HEK293 (cell line): ENCODE measurements at regions not wholly inside any gene's neighbourhood (a gene's known extent, or its start where the extent isn't known, plus 50 kb on each side); places are given as distances from the start of the nearest gene placed in this dataset.

ENCODE experiments used
- CTCF ChIA-PET: fragments of 350-600 bp; formaldehyde crosslinking; extraction: SDS; loops from one replicate; lab custom pipeline; 2021; ENCODE audit warnings: antibody characterized with exemption; lab: Yijun Ruan, JAX
- POLR2A ChIA-PET: fragments of 300-600 bp; formaldehyde crosslinking; extraction: SDS; loops from one replicate; lab custom pipeline; 2020; ENCODE audit warnings: antibody characterized with exemption, inconsistent platforms; lab: Yijun Ruan, JAX
- H3K27ac ChIP-seq: fragments of 200-500 bp; sonication (Bioruptor generic); 2 replicates; pipeline ENCODE4 v1.5.1; 2014; ENCODE audit warnings: low read depth, low read length, control low read depth, inconsistent platforms; ENCODE audit errors: extremely low read depth
- H3K36me3 ChIP-seq, 2 experiments: fragments of 200-500 bp in 1 of 2; sonication (Bioruptor generic) in 1 of 2; 1 replicate in 1 of 2; 2 replicates in 1 of 2; pipeline ENCODE4 v1.5.1; 2014 to 2017; ENCODE audit warnings: inconsistent platforms in 2 of 2, low read length in 2 of 2; ENCODE audit not compliant: control insufficient read depth in 2 of 2, insufficient read depth in 1 of 2
- H3K4me1 ChIP-seq: fragments of 200-500 bp; sonication (Bioruptor generic); 2 replicates; pipeline ENCODE4 v1.5.1; 2014; ENCODE audit warnings: mild to moderate bottlenecking, low read length, inconsistent platforms; ENCODE audit not compliant: control insufficient read depth, insufficient read depth
- H3K4me3 ChIP-seq: 2 replicates; pipeline ENCODE4 v1.5.1; 2011; ENCODE audit warnings: low read depth, mild to moderate bottlenecking, control low read depth, low read length, moderate library complexity
- H3K9me3 ChIP-seq: fragments of 200-500 bp; sonication (Bioruptor generic); 2 replicates; pipeline ENCODE4 v1.5.1; 2014; ENCODE audit warnings: low read depth, low read length, inconsistent platforms; ENCODE audit not compliant: control insufficient read depth, insufficient read depth
- HIC1 ChIP-seq: fragments of 450-650 bp; formaldehyde crosslinking; IDR thresholded peaks from 2 replicates; pipeline ENCODE4 v1.5.1; 2016; ENCODE audit warnings: missing biosample characterization, missing genetic modification characterization
- PRDM10 ChIP-seq: fragments of 450-650 bp; formaldehyde crosslinking; IDR thresholded peaks from 2 replicates; pipeline ENCODE4 v1.5.1; 2016; ENCODE audit warnings: missing biosample characterization, missing genetic modification characterization
- SP7 ChIP-seq: fragments of 450-650 bp; formaldehyde crosslinking; IDR thresholded peaks from 2 replicates; pipeline ENCODE4 v1.5.1; 2016; ENCODE audit warnings: missing biosample characterization, missing genetic modification characterization
- ZBTB11 ChIP-seq: fragments of 450-650 bp; formaldehyde crosslinking; conservative IDR thresholded peaks from 2 replicates; pipeline ENCODE4 v1.5.1; 2016; ENCODE audit warnings: low read depth, missing biosample characterization, missing genetic modification characterization
- ZNF140 ChIP-seq: fragments of 450-650 bp; formaldehyde crosslinking; IDR thresholded peaks from 2 replicates; pipeline ENCODE4 v1.5.1; 2016; ENCODE audit warnings: missing biosample characterization, missing genetic modification characterization
- ZNF174 ChIP-seq: fragments of 450-650 bp; formaldehyde crosslinking; IDR thresholded peaks from 2 replicates; pipeline ENCODE4 v1.5.0; 2017; ENCODE audit warnings: missing biosample characterization, mild to moderate bottlenecking, missing genetic modification characterization
- ZNF211 ChIP-seq: fragments of 450-650 bp; formaldehyde crosslinking; IDR thresholded peaks from 2 replicates; pipeline ENCODE4 v1.5.1; 2016; ENCODE audit warnings: low read depth, missing biosample characterization, missing genetic modification characterization
- ZNF239 ChIP-seq: fragments of 450-650 bp; formaldehyde crosslinking; IDR thresholded peaks from 2 replicates; pipeline ENCODE4 v1.5.1; 2016; ENCODE audit warnings: missing biosample characterization, missing genetic modification characterization
- ZNF341 ChIP-seq: fragments of 450-650 bp; formaldehyde crosslinking; IDR thresholded peaks from 2 replicates; pipeline ENCODE4; 2016; ENCODE audit warnings: low read depth, missing biosample characterization, missing genetic modification characterization
- ZNF426 ChIP-seq: fragments of 450-650 bp; formaldehyde crosslinking; IDR thresholded peaks from 2 replicates; pipeline ENCODE4 v1.5.1; 2017; ENCODE audit warnings: missing biosample characterization, missing genetic modification characterization, mild to moderate bottlenecking, inconsistent platforms, moderate library complexity
- ZNF558 ChIP-seq: fragments of 450-650 bp; formaldehyde crosslinking; IDR thresholded peaks from 2 replicates; pipeline ENCODE4 v1.5.1; 2016; ENCODE audit warnings: missing biosample characterization, missing genetic modification characterization
- ZNF660 ChIP-seq: fragments of 450-650 bp; IDR thresholded peaks from 2 replicates; pipeline ENCODE4 v1.5.1; 2018; ENCODE audit warnings: missing biosample characterization, mild to moderate bottlenecking, missing genetic modification characterization
- ZNF677 ChIP-seq: fragments of 450-650 bp; IDR thresholded peaks from 2 replicates; pipeline ENCODE4 v1.5.0; 2018; ENCODE audit warnings: missing biosample characterization, mild to moderate bottlenecking, missing genetic modification characterization, moderate library complexity
- ZNF701 ChIP-seq: fragments of 450-650 bp; formaldehyde crosslinking; IDR thresholded peaks from 2 replicates; pipeline ENCODE4 v1.5.1; 2016; ENCODE audit warnings: missing biosample characterization, missing genetic modification characterization
- ZNF76 ChIP-seq: fragments of 450-650 bp; formaldehyde crosslinking; IDR thresholded peaks from 2 replicates; pipeline ENCODE4; 2016; ENCODE audit warnings: low read depth, missing biosample characterization, missing genetic modification characterization, borderline replicate concordance
- ZNF768 ChIP-seq: fragments of 450-650 bp; formaldehyde crosslinking; IDR thresholded peaks from 2 replicates; pipeline ENCODE4 v1.5.1; 2018; ENCODE audit warnings: missing biosample characterization, mild to moderate bottlenecking, missing genetic modification characterization
- ZXDB ChIP-seq: fragments of 450-650 bp; formaldehyde crosslinking; IDR thresholded peaks from 2 replicates; pipeline ENCODE4 v1.5.1; 2016; ENCODE audit warnings: missing biosample characterization, missing genetic modification characterization
- TF ChIP-seq, protein P1 (sequence below): fragments of 450-650 bp; formaldehyde crosslinking; IDR thresholded peaks from 2 replicates; pipeline ENCODE4 v1.5.1; 2016; ENCODE audit warnings: missing biosample characterization, missing genetic modification characterization, borderline replicate concordance

- TF ChIP-seq ZNF140 (tag by site-specific recombination) (no peak), PRDM10 (tag by site-specific recombination) (no peak), ZNF426 (tag by site-specific recombination) (no peak), ZNF768 (tag by site-specific recombination) (no peak), ZNF341 (tag by site-specific recombination) (no peak), ZBTB11 (tag by site-specific recombination) (no peak), ZNF677 (tag by site-specific recombination) (no peak), SP7 (tag by site-specific recombination) (no peak), ZNF660 (no peak), ZNF239 (tag by site-specific recombination) (no peak), ZNF174 (no peak)
- CTCF ChIA-PET: no interaction called here
- no peak overlapping the region for H3K27ac ChIP-seq
- no peak overlapping the region for H3K4me3 ChIP-seq
- POLR2A ChIA-PET: no interaction called here
- H3K36me3 ChIP-seq: no peaks in the 10 kb centered on the region
- no peaks in the 10 kb centered on the region for H3K9me3 ChIP-seq
- no peaks in the 10 kb centered on the region for H3K4me1 ChIP-seq
These were observed 109.9 kb upstream of the SYNPR start for GRCh38 chr3:63168179-63168578.

DNA sequence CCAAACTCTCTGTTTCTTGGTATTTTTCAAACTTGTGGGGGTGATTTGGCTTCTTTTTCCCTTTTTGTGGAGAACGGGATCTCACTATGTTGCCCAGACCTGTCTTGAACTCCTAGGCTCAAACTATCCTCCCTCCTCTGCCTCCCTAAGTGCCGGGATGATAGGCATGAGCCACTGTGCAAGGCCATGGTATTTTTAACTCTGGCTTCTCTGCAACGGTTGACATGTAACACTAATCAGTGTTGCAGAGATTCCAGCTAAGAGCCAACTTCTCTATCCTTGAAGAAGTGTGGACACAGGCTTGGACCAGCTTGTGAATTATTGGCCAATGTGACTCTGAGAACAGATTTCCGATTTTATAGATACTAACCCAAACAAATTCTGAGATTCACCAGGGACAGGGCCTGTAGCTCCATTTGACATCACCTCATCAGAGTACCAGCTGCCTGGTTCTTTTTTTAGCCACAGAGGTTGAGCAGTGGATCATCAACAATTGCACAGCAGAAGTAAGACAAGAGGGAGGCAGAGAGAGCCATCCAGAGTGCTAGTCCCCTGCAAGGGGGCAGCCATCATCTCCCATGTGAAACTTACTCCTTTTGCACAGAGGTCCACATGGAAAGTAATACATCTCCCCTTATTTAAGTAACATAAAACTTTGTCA lies 98.1 kb upstream of the SYNPR start:
- Histone ChIP-seq H3K4me1 (no peaks in the 10 kb centered on the region), H3K4me3 (no peak overlapping the region), H3K27ac (no peak overlapping the region), H3K36me3 (no peaks in the 10 kb centered on the region), H3K9me3 (no peaks in the 10 kb centered on the region)
- TF ChIP-seq ZNF211: no peak
- POLR2A ChIA-PET: no interaction called here
- CTCF ChIA-PET: interaction anchor here (0.6 kb wide), 1 partner anchor 63 kb away, joined by 5 read pairs; no protein-coding TSS in a partner anchor

DNA sequence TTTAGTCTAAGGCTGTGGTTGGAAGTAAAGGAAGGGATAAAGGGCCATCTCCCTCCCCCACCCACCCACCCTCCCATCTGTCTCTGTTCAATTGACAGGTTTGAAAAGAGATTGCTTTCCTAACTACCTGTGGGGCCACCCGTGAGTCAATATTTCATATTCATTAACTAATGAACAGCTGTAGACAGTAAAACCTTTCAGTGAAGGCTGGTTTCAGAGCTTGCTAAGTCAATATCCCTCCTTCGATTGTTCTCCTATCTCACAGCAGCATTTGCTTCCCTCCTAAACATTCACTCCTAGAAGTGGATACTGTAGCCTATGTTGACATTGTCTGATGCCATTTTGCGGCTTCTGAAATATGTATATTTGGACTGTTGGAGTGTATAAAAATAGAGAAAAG lies 85.9 kb upstream of the SYNPR start:
- ChIA-PET POLR2A (no interaction called here), CTCF (interaction anchor here (5.2 kb wide), 1 partner anchor 526 kb away, joined by 45 read pairs; no protein-coding TSS in a partner anchor)
- TF ChIP-seq, protein P1, sequence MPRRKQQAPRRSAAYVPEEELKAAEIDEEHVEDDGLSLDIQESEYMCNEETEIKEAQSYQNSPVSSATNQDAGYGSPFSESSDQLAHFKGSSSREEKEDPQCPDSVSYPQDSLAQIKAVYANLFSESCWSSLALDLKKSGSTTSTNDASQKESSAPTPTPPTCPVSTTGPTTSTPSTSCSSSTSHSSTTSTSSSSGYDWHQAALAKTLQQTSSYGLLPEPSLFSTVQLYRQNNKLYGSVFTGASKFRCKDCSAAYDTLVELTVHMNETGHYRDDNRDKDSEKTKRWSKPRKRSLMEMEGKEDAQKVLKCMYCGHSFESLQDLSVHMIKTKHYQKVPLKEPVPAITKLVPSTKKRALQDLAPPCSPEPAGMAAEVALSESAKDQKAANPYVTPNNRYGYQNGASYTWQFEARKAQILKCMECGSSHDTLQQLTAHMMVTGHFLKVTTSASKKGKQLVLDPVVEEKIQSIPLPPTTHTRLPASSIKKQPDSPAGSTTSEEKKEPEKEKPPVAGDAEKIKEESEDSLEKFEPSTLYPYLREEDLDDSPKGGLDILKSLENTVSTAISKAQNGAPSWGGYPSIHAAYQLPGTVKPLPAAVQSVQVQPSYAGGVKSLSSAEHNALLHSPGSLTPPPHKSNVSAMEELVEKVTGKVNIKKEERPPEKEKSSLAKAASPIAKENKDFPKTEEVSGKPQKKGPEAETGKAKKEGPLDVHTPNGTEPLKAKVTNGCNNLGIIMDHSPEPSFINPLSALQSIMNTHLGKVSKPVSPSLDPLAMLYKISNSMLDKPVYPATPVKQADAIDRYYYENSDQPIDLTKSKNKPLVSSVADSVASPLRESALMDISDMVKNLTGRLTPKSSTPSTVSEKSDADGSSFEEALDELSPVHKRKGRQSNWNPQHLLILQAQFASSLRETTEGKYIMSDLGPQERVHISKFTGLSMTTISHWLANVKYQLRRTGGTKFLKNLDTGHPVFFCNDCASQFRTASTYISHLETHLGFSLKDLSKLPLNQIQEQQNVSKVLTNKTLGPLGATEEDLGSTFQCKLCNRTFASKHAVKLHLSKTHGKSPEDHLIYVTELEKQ (tag by site-specific recombination): no peak
- no peak for TF ChIP-seq HIC1 (tag by site-specific recombination)
- TF ChIP-seq ZNF174: no peak
- no peak for TF ChIP-seq ZNF701
- TF ChIP-seq ZNF76 (tag by site-specific recombination): no peak
- no peak for TF ChIP-seq ZXDB (tag by site-specific recombination)
- no peak for TF ChIP-seq ZNF558 (tag by site-specific recombination)
- Histone ChIP-seq H3K4me3 (no peak overlapping the region), H3K4me1 (no peaks in the 10 kb centered on the region), H3K9me3 (no peaks in the 10 kb centered on the region), H3K27ac (no peak overlapping the region), H3K36me3 (no peaks in the 10 kb centered on the region)
